Keratinocyte (primary cell): ENCODE measurements at regions not wholly inside any gene's neighbourhood (a gene's known extent, or its start where the extent isn't known, plus 50 kb on each side); places are given as distances from the start of the nearest gene placed in this dataset.

Experiments
- DNase-seq: peaks from one replicate; pipeline ENCODE4 v3.0.0-alpha.2; 2011; ENCODE audit warnings: low read depth, missing footprints, low spot score
- FAIRE-seq: peaks from 2 replicates; lab custom pipeline; 2011; peaks lifted over from hg19 to GRCh38; lab: Jason Lieb, UNC
- H2AFZ ChIP-seq: 2 replicates; pipeline ENCODE4 v1.6.0; 2012; ENCODE audit warnings: low read length, control low read depth, inconsistent platforms; ENCODE audit not compliant: control insufficient read depth
- H3K27ac ChIP-seq: 2 replicates; pipeline ENCODE4 v1.5.1; 2011; ENCODE audit warnings: low read length; ENCODE audit not compliant: control insufficient read depth, insufficient read depth
- H3K27me3 ChIP-seq: 3 replicates; pipeline ENCODE4 v1.6.0; 2011; ENCODE audit warnings: low read length; ENCODE audit not compliant: control insufficient read depth, insufficient read depth; ENCODE audit errors: extremely low read depth
- H3K36me3 ChIP-seq, 2 experiments: 2 replicates in 1 of 2; 3 replicates in 1 of 2; pipeline ENCODE4 v1.5.1; 2011; ENCODE audit warnings: low read length in 2 of 2, mild to moderate bottlenecking in 1 of 2; ENCODE audit not compliant: control insufficient read depth in 2 of 2, insufficient read depth in 2 of 2; ENCODE audit errors: extremely low read depth in 1 of 2
- H3K4me1 ChIP-seq: 3 replicates; pipeline ENCODE4 v1.5.1; 2011; ENCODE audit warnings: low read length; ENCODE audit not compliant: control insufficient read depth, insufficient read depth; ENCODE audit errors: extremely low read depth
- H3K4me2 ChIP-seq: 3 replicates; pipeline ENCODE4 v1.6.0; 2011; ENCODE audit warnings: low read depth, low read length; ENCODE audit not compliant: control insufficient read depth, insufficient read depth; ENCODE audit errors: extremely low read depth
- H3K4me3 ChIP-seq, 3 experiments: fragments of 200-600 bp in 1 of 3; sonication (generic) in 1 of 3; 2 replicates in 2 of 3; 3 replicates in 1 of 3; pipeline ENCODE4 v1.5.1; 2011 to 2016; ENCODE audit warnings: low read length in 3 of 3, mild to moderate bottlenecking in 3 of 3, control low read depth in 2 of 3, inconsistent platforms in 1 of 3, low read depth in 1 of 3, mixed read lengths in 1 of 3, mixed run types in 1 of 3, moderate library complexity in 1 of 3; ENCODE audit not compliant: control insufficient read depth in 2 of 3, insufficient read depth in 2 of 3; ENCODE audit errors: extremely low read depth in 1 of 3
- H3K79me2 ChIP-seq: 2 replicates; pipeline ENCODE4 v1.6.0; 2012; ENCODE audit warnings: low read length; ENCODE audit not compliant: control insufficient read depth, insufficient read depth
- H3K9ac ChIP-seq: 3 replicates; pipeline ENCODE4 v1.6.0; 2011; ENCODE audit warnings: low read length; ENCODE audit not compliant: control insufficient read depth, insufficient read depth; ENCODE audit errors: extremely low read depth
- H3K9me1 ChIP-seq: 3 replicates; pipeline ENCODE4 v1.6.0; 2011; ENCODE audit warnings: low read length; ENCODE audit not compliant: control insufficient read depth, insufficient read depth; ENCODE audit errors: extremely low read depth
- H3K9me3 ChIP-seq: 2 replicates; pipeline ENCODE4 v1.5.1; 2012; ENCODE audit warnings: low read depth, low read length; ENCODE audit not compliant: control insufficient read depth
- H4K20me1 ChIP-seq: 3 replicates; pipeline ENCODE4 v1.6.0; 2011; ENCODE audit warnings: low read length; ENCODE audit not compliant: control insufficient read depth, insufficient read depth; ENCODE audit errors: extremely low read depth
- CTCF ChIP-seq, 3 experiments: IDR thresholded peaks in 1 of 3; conservative IDR thresholded peaks in 1 of 3; optimal IDR thresholded peaks in 1 of 3; 2 replicates in 2 of 3; 3 replicates in 1 of 3; pipeline versions ENCODE3 to v1.5.1; 2011; ENCODE audit warnings: low read length in 3 of 3, mild to moderate bottlenecking in 3 of 3, moderate library complexity in 2 of 3, control low read depth in 1 of 3, inconsistent platforms in 1 of 3; ENCODE audit not compliant: insufficient read depth in 2 of 3; ENCODE audit errors: extremely low read depth in 1 of 3
- EZH2 ChIP-seq: IDR thresholded peaks from one replicate; pipeline ENCODE4 v1.6.1; 2012; ENCODE audit warnings: inconsistent platforms, mild to moderate bottlenecking, low read length, moderate library complexity
- dilution Hi-C: fragments of 300-500 bp; cut with MboI; formaldehyde crosslinking; loops from one replicate; pipeline ENCODE4 v1.7.0; 2020; ENCODE audit warnings: low sequenced_read_pairs; ENCODE audit not compliant: extremely low pct_ligation_motif_present

DNA sequence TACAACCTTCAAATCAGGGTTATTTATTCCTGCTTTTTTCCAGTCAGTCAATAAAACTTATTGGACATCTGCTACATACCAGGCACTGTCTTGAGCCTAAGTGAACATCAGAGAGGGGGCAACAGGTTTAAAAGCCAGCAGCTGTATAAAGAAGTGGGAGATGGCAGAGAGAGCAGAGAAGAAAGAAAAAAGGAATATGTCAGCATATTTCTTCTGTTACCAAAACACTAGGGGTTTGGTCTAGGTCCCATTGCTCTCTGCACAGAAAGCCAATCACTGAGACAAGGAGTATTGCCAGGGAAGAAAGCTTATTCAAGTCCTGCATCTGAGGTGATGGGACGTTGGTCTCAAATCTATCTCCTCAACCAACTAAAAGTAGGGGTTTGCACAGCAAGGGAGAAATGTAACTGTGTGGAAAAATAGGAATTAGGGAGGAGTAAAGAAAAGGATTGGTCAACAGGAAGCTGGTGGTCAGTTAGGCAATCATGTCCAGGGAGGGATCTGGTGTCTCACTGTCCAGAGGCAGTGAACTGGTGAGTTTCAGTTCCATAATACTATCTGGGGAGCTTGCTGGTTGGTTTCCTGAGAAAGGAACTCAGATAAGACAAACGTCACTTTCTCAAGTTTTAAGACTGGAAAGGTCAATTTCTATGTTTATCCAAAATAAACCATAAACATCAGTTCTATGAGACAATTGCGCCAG lies 107.5 kb downstream of the PHLDA1 start:
- no peak overlapping the region for H3K9ac ChIP-seq
- no peaks in the 10 kb centered on the region for H3K36me3 ChIP-seq
- H3K4me1 ChIP-seq, result peaks cover 9% of the 10 kb centered on the region
- H3K27me3 ChIP-seq, result no peaks in the 10 kb centered on the region
- H3K9me3 ChIP-seq, result peaks cover 4% of the 10 kb centered on the region
- no peaks in the 10 kb centered on the region for H3K79me2 ChIP-seq
- H3K4me3 ChIP-seq, result no peak overlapping the region
- no peak for TF ChIP-seq CTCF (optimal IDR thresholded peaks at IDR 0.05 in 1 of 3, IDR thresholded peaks at IDR 0.05 in 1 of 3, conservative IDR thresholded peaks at IDR 0.05 in 1 of 3; ENCODE audit: extremely low read depth in 1 of 3, insufficient read depth in 2 of 3, low read length in 3 of 3)
- no peak for TF ChIP-seq EZH2
- no peaks in the 10 kb centered on the region for H3K9me1 ChIP-seq
- dilution Hi-C loops, result no loop called here
- no peak overlapping the region for H3K4me2 ChIP-seq
- H3K27ac ChIP-seq, result no peak overlapping the region
- H2AFZ ChIP-seq, result no peak overlapping the region
- no peak for DNase-seq
- FAIRE-seq, result no peak
- no peaks in the 10 kb centered on the region for H4K20me1 ChIP-seq

DNA sequence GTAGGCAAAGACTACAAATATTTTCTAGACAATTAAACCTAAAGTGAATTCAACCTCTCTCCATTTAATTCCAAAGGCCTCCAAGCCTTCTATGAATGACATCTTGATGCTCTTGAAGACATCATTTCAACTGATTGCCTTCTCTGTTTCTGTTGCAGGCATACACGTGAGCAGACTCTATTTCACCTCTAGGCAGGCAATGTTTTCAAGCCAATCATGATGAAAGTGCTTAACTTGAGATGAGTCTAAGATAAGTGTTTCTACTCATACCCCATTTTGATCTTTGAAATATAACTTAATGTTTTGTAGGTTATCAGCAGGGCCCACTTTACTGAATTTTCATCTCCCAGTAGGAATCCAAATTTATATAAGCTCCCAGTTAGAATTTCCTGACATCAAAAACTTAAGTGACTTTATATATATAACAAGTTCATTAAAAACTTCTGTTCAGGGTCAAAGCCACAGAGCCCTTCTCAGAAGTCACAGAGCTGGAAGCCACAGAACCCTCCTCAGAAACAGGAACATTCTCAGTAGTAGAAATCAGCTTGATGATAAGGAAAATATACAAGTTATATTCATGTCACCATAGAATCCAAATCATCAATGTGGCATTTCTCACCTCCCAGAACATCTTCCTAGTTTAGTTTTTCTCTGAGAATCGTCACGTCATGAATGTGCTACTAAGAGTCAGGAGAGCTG lies 108.5 kb downstream of the PHLDA1 start:
- H2AFZ ChIP-seq, result no peak overlapping the region
- no peaks in the 10 kb centered on the region for H3K27me3 ChIP-seq
- no peaks in the 10 kb centered on the region for H3K36me3 ChIP-seq
- no peak for DNase-seq
- H3K9ac ChIP-seq, result no peak overlapping the region
- H3K4me3 ChIP-seq, result no peak overlapping the region
- H4K20me1 ChIP-seq, result no peaks in the 10 kb centered on the region
- H3K4me1 ChIP-seq, result peaks cover under 1% of the 10 kb centered on the region
- H3K79me2 ChIP-seq, result no peaks in the 10 kb centered on the region
- no peak for FAIRE-seq
- peaks cover 4% of the 10 kb centered on the region for H3K9me3 ChIP-seq
- no peak overlapping the region for H3K27ac ChIP-seq
- no peak overlapping the region for H3K4me2 ChIP-seq
- no peak for TF ChIP-seq EZH2
- TF ChIP-seq CTCF (optimal IDR thresholded peaks at IDR 0.05 in 1 of 3, IDR thresholded peaks at IDR 0.05 in 1 of 3, conservative IDR thresholded peaks at IDR 0.05 in 1 of 3; ENCODE audit: extremely low read depth in 1 of 3, insufficient read depth in 2 of 3, low read length in 3 of 3), result no peak
- no peaks in the 10 kb centered on the region for H3K9me1 ChIP-seq
- dilution Hi-C loops, result no loop called here
